Liver (tissue), 8 donors: ENCODE measurements at regions not wholly inside any gene's neighbourhood (a gene's known extent, or its start where the extent isn't known, plus 50 kb on each side); places are given as distances from the start of the nearest gene placed in this dataset.

Experiments used
- DNase-seq: peaks from one replicate; pipeline ENCODE4 v3.0.0-alpha.2; 2017; ENCODE audit warnings: low spot score
- H3K27ac ChIP-seq, 2 donors: one replicate each; pipeline ENCODE4 v1.7.0; 2013; ENCODE audit warnings: inconsistent platforms in 2 of 2, low read length in 2 of 2, control low read depth in 1 of 2, low read depth in 1 of 2, mild to moderate bottlenecking in 1 of 2
- H3K27me3 ChIP-seq, 4 donors: one replicate each; pipeline versions ENCODE4 v1.6.1 to v1.7.0; 2013; ENCODE audit warnings: low read length in 3 of 4, inconsistent platforms in 1 of 4, mild to moderate bottlenecking in 1 of 4, moderate library complexity in 1 of 4; ENCODE audit not compliant: control insufficient read depth in 4 of 4, insufficient read depth in 4 of 4
- H3K36me3 ChIP-seq, 4 donors: one replicate each; pipeline versions ENCODE4 v1.6.1 to v1.7.0; 2013; ENCODE audit warnings: low read length in 3 of 4, mild to moderate bottlenecking in 3 of 4, low read depth in 1 of 4, moderate library complexity in 1 of 4; ENCODE audit not compliant: control insufficient read depth in 4 of 4, insufficient read depth in 3 of 4
- H3K4me1 ChIP-seq, 4 donors: one replicate each; pipeline versions ENCODE4 v1.6.1 to v1.7.0; 2013; ENCODE audit warnings: low read length in 3 of 4, mild to moderate bottlenecking in 3 of 4, moderate library complexity in 1 of 4; ENCODE audit not compliant: control insufficient read depth in 4 of 4, insufficient read depth in 4 of 4
- H3K4me3 ChIP-seq, 3 donors: one replicate each; pipeline versions ENCODE4 v1.6.1 to v1.7.0; 2013; ENCODE audit warnings: low read length in 3 of 3, control low read depth in 1 of 3, low read depth in 1 of 3, mild to moderate bottlenecking in 1 of 3
- H3K9ac ChIP-seq, 2 donors: one replicate each; pipeline ENCODE4 v1.7.0; 2013; ENCODE audit warnings: low read length in 2 of 2, mild to moderate bottlenecking in 2 of 2, moderate library complexity in 2 of 2, control low read depth in 1 of 2, low read depth in 1 of 2
- H3K9me3 ChIP-seq, 4 donors: one replicate each; pipeline versions ENCODE4 v1.6.1 to v1.7.0; 2013; ENCODE audit warnings: low read length in 3 of 4; ENCODE audit not compliant: control insufficient read depth in 4 of 4
- EGR1 ChIP-seq, 2 donors: IDR thresholded peaks; 2 replicates each; pipeline ENCODE4 v1.6.1; 2016 to 2018; ENCODE audit warnings: antibody characterized with exemption in 2 of 2, low read depth in 2 of 2
- GABPA ChIP-seq, 2 donors: IDR thresholded peaks in 1 of 2; conservative IDR thresholded peaks in 1 of 2; 2 replicates each; pipeline ENCODE4 v1.6.1; 2016; ENCODE audit warnings: antibody characterized with exemption in 2 of 2, mild to moderate bottlenecking in 1 of 2, moderate library complexity in 1 of 2
- HNF4A ChIP-seq, 2 donors: conservative IDR thresholded peaks; 2 replicates each; pipeline ENCODE4 v1.6.1; 2016; ENCODE audit warnings: antibody characterized with exemption in 2 of 2, mild to moderate bottlenecking in 2 of 2
- HNF4G ChIP-seq: IDR thresholded peaks from 2 replicates; pipeline ENCODE4 v1.6.1; 2016; ENCODE audit warnings: antibody characterized with exemption
- NR2F2 ChIP-seq: IDR thresholded peaks from 2 replicates; pipeline ENCODE4 v1.6.1; 2016; ENCODE audit warnings: antibody characterized with exemption
- RAD21 ChIP-seq, 2 donors: IDR thresholded peaks; 2 replicates each; pipeline ENCODE4 v1.6.1; 2016; ENCODE audit warnings: antibody characterized with exemption in 2 of 2, mild to moderate bottlenecking in 2 of 2
- RXRA ChIP-seq, 2 donors: IDR thresholded peaks; 2 replicates each; pipeline ENCODE4 v1.6.1; 2017 to 2018; ENCODE audit warnings: antibody characterized with exemption in 2 of 2, mild to moderate bottlenecking in 1 of 2
- SP1 ChIP-seq: IDR thresholded peaks from 2 replicates; pipeline ENCODE4 v1.6.1; 2018; ENCODE audit warnings: antibody characterized with exemption, mild to moderate bottlenecking
- TAF1 ChIP-seq: conservative IDR thresholded peaks from 2 replicates; pipeline ENCODE4 v1.6.1; 2016; ENCODE audit warnings: antibody characterized with exemption, mild to moderate bottlenecking
- YY1 ChIP-seq: IDR thresholded peaks from 2 replicates; pipeline ENCODE4 v1.6.1; 2016; ENCODE audit warnings: antibody characterized with exemption, mild to moderate bottlenecking
- WGBS: extraction: QIAGEN DNeasy Blood & Tissue Kit; methylation state at CpG from one replicate; pipeline ENCODE4 v1.1.7; 2013; 5-methylcytosine and 5-hydroxymethylcytosine counted together
- TF ChIP-seq, protein P1 (sequence below): IDR thresholded peaks from 2 replicates; pipeline ENCODE4 v1.6.1; 2016; ENCODE audit warnings: antibody characterized with exemption
- TF ChIP-seq, protein P2 (sequence below): IDR thresholded peaks from 2 replicates; pipeline ENCODE4 v1.6.1; 2016; ENCODE audit warnings: antibody characterized with exemption
- TF ChIP-seq, protein P3 (sequence below): IDR thresholded peaks from 2 replicates; pipeline ENCODE4 v1.6.1; 2016; ENCODE audit warnings: antibody characterized with exemption, mild to moderate bottlenecking
- TF ChIP-seq, protein P4 (sequence below): IDR thresholded peaks from 2 replicates; pipeline ENCODE4 v1.6.1; 2016; ENCODE audit warnings: antibody characterized with exemption
- TF ChIP-seq, protein P5 (sequence below): fragments of 150-350 bp; IDR thresholded peaks from 2 replicates; pipeline ENCODE4 v1.5.1; 2017; ENCODE audit warnings: improper control_type of control experiment, low read depth, low read length; ENCODE audit not compliant: missing input control
- donor health status: healthy.
- donor health status: healthy.
- donor health status: healthy.
- donor health status: healthy.
- donor health status: healthy.

DNA sequence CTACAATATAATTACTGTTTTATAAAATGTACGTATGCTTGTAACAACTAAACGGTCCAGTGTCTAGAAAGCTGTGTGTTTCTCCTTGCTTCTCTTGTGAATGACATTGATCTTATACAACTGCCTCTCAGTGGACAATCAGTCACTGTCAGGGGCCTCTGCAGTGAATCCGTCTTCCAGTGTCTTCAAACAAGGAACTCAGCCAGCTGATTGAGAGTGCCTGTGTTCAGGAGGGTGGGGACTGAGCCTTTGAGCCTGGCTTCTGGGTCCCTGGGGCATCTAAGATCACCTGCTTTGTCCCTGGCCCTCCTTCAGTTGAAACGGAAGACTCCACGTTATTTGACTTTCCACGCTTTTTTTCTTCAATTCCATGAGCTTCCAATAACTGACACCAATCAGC, 133.1 kb upstream of the SFSWAP start:
- no peak for TF ChIP-seq TAF1
- TF ChIP-seq, protein P1, sequence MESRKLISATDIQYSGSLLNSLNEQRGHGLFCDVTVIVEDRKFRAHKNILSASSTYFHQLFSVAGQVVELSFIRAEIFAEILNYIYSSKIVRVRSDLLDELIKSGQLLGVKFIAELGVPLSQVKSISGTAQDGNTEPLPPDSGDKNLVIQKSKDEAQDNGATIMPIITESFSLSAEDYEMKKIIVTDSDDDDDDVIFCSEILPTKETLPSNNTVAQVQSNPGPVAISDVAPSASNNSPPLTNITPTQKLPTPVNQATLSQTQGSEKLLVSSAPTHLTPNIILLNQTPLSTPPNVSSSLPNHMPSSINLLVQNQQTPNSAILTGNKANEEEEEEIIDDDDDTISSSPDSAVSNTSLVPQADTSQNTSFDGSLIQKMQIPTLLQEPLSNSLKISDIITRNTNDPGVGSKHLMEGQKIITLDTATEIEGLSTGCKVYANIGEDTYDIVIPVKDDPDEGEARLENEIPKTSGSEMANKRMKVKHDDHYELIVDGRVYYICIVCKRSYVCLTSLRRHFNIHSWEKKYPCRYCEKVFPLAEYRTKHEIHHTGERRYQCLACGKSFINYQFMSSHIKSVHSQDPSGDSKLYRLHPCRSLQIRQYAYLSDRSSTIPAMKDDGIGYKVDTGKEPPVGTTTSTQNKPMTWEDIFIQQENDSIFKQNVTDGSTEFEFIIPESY = no peak
- TF ChIP-seq SP1 = no peak
- TF ChIP-seq RAD21 (IDR thresholded peaks at IDR 0.05) = no peak
- no peak for TF ChIP-seq RXRA (IDR thresholded peaks at IDR 0.05)
- no peak for TF ChIP-seq EGR1 (IDR thresholded peaks at IDR 0.05; ENCODE audit: low read depth in 2 of 2)
- TF ChIP-seq, protein P2, sequence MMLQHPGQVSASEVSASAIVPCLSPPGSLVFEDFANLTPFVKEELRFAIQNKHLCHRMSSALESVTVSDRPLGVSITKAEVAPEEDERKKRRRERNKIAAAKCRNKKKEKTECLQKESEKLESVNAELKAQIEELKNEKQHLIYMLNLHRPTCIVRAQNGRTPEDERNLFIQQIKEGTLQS = no peak
- TF ChIP-seq, protein P3, sequence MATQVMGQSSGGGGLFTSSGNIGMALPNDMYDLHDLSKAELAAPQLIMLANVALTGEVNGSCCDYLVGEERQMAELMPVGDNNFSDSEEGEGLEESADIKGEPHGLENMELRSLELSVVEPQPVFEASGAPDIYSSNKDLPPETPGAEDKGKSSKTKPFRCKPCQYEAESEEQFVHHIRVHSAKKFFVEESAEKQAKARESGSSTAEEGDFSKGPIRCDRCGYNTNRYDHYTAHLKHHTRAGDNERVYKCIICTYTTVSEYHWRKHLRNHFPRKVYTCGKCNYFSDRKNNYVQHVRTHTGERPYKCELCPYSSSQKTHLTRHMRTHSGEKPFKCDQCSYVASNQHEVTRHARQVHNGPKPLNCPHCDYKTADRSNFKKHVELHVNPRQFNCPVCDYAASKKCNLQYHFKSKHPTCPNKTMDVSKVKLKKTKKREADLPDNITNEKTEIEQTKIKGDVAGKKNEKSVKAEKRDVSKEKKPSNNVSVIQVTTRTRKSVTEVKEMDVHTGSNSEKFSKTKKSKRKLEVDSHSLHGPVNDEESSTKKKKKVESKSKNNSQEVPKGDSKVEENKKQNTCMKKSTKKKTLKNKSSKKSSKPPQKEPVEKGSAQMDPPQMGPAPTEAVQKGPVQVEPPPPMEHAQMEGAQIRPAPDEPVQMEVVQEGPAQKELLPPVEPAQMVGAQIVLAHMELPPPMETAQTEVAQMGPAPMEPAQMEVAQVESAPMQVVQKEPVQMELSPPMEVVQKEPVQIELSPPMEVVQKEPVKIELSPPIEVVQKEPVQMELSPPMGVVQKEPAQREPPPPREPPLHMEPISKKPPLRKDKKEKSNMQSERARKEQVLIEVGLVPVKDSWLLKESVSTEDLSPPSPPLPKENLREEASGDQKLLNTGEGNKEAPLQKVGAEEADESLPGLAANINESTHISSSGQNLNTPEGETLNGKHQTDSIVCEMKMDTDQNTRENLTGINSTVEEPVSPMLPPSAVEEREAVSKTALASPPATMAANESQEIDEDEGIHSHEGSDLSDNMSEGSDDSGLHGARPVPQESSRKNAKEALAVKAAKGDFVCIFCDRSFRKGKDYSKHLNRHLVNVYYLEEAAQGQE = no peak
- TF ChIP-seq HNF4A (conservative IDR thresholded peaks at IDR 0.05) = no peak
- no peak for TF ChIP-seq GABPA (IDR thresholded peaks at IDR 0.05 in 1 of 2, conservative IDR thresholded peaks at IDR 0.05 in 1 of 2)
- no peak for TF ChIP-seq HNF4G
- TF ChIP-seq, protein P4, sequence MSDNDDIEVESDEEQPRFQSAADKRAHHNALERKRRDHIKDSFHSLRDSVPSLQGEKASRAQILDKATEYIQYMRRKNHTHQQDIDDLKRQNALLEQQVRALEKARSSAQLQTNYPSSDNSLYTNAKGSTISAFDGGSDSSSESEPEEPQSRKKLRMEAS = no peak
- TF ChIP-seq YY1 = no peak
- TF ChIP-seq NR2F2 = no peak
- TF ChIP-seq, protein P5, sequence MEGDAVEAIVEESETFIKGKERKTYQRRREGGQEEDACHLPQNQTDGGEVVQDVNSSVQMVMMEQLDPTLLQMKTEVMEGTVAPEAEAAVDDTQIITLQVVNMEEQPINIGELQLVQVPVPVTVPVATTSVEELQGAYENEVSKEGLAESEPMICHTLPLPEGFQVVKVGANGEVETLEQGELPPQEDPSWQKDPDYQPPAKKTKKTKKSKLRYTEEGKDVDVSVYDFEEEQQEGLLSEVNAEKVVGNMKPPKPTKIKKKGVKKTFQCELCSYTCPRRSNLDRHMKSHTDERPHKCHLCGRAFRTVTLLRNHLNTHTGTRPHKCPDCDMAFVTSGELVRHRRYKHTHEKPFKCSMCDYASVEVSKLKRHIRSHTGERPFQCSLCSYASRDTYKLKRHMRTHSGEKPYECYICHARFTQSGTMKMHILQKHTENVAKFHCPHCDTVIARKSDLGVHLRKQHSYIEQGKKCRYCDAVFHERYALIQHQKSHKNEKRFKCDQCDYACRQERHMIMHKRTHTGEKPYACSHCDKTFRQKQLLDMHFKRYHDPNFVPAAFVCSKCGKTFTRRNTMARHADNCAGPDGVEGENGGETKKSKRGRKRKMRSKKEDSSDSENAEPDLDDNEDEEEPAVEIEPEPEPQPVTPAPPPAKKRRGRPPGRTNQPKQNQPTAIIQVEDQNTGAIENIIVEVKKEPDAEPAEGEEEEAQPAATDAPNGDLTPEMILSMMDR = no peak
- WGBS = 64% methylated on average over 6 of the region's 6 CpGs

More for the DNA sequence above, 133.1 kb upstream of the SFSWAP start:
- Histone ChIP-seq H3K36me3 (no peaks in the 10 kb centered on the region), H3K9ac (no peak overlapping the region), H3K27ac (no peak overlapping the region), H3K4me3 (no peak overlapping the region), H3K27me3 (peaks cover 0 to 5% (median 2%) of the 10 kb centered on the region in 4 donors), H3K9me3 (no peaks in the 10 kb centered on the region), H3K4me1 (no peaks in the 10 kb centered on the region)
- no peak for DNase-seq
